ENCODE measurements at regions not wholly inside any gene's neighbourhood (a gene's known extent, or its start where the extent isn't known, plus 50 kb on each side); places are given as distances from the start of the nearest gene placed in this dataset.

GRCh38 chr20:6426287-6426891 is 303.6 kb upstream of the FERMT1 start:
- Histone ChIP-seq H3K27ac (ENCODE audit: low read depth, low read length) (no peak overlapping the region), H3K9me2 (ENCODE audit: insufficient read depth) (no peaks in the 10 kb centered on the region), H3K4me1 (ENCODE audit: control insufficient read depth in 1 of 2, insufficient read depth in 2 of 2, low read length in 2 of 2) (no peaks in the 10 kb centered on the region), H3K36me3 (ENCODE audit: control insufficient read depth in 1 of 2, insufficient read depth in 2 of 2, low read length in 2 of 2) (no peaks in the 10 kb centered on the region), H3K27me3 (ENCODE audit: insufficient read depth, low read length) (no peaks in the 10 kb centered on the region), H3K79me2 (ENCODE audit: insufficient read depth, low read length) (no peaks in the 10 kb centered on the region), H4K20me1 (ENCODE audit: insufficient read depth) (no peaks in the 10 kb centered on the region), H3K9ac (ENCODE audit: low read length) (no peak overlapping the region), H3K4me2 (ENCODE audit: low read length) (no peak overlapping the region), H3K9me3 (ENCODE audit: control insufficient read depth in 1 of 2, insufficient read depth in 1 of 2, low read depth in 1 of 2, low read length in 2 of 2) (peaks cover 0 to 6% of the 10 kb centered on the region in 2 experiments; a peak in 1 of 4 replicates), H2AFZ (ENCODE audit: low read depth, low read length, poor library complexity, severe bottlenecking) (no peak overlapping the region), H3K4me3 (replicated peaks in 1 of 2; ENCODE audit: low read depth in 1 of 2, low read length in 2 of 2) (no peak overlapping the region)
- ChIA-PET CTCF (no interaction called here), POLR2A (no interaction called here), RAD21 (ENCODE audit: low non-redundant PET in 1 of 2, low total read pairs in 2 of 2, uncharacterized antibody in 2 of 2, unreplicated experiment in 2 of 2) (no interaction called here)
- ATAC-seq (no peak), DNase-seq (ENCODE audit: low read depth, low spot score) (no peak)
- intact Hi-C loops (cut with micrococcal nuclease) = no loop called here
- BruUV-seq (replicated peaks) = no TSS peak
- no peak for TF ChIP-seq YY1 (IDR thresholded peaks at IDR 0.05; ENCODE audit: extremely low read depth, insufficient replicate concordance, low read depth, low read length)
- no peak for TF ChIP-seq EZH2phosphoT487 (IDR thresholded peaks at IDR 0.05; ENCODE audit: borderline replicate concordance)

GRCh38 chr20:6421321-6422248 is 298.8 kb upstream of the FERMT1 start:
- DNase-seq (ENCODE audit: low read depth, low spot score) (no peak), ATAC-seq (no peak)
- BruUV-seq (replicated peaks) = no TSS peak
- Histone ChIP-seq H3K79me2 (ENCODE audit: insufficient read depth, low read length) (no peaks in the 10 kb centered on the region), H3K27ac (ENCODE audit: low read depth, low read length) (no peak overlapping the region), H3K9ac (ENCODE audit: low read length) (no peak overlapping the region), H3K4me3 (replicated peaks in 1 of 2; ENCODE audit: low read depth in 1 of 2, low read length in 2 of 2) (no peak overlapping the region), H3K9me2 (ENCODE audit: insufficient read depth) (no peaks in the 10 kb centered on the region), H3K27me3 (ENCODE audit: insufficient read depth, low read length) (no peaks in the 10 kb centered on the region), H3K4me2 (ENCODE audit: low read length) (no peak overlapping the region), H2AFZ (ENCODE audit: low read depth, low read length, poor library complexity, severe bottlenecking) (no peak overlapping the region), H3K36me3 (ENCODE audit: control insufficient read depth in 1 of 2, insufficient read depth in 2 of 2, low read length in 2 of 2) (no peaks in the 10 kb centered on the region), H4K20me1 (ENCODE audit: insufficient read depth) (no peaks in the 10 kb centered on the region), H3K9me3 (ENCODE audit: control insufficient read depth in 1 of 2, insufficient read depth in 1 of 2, low read depth in 1 of 2, low read length in 2 of 2) (peaks cover 0 to 5% of the 10 kb centered on the region in 2 experiments; a peak in 1 of 4 replicates), H3K4me1 (ENCODE audit: control insufficient read depth in 1 of 2, insufficient read depth in 2 of 2, low read length in 2 of 2) (no peaks in the 10 kb centered on the region)
- intact Hi-C loops (cut with micrococcal nuclease) = no loop called here
- CTCF ChIA-PET = no interaction called here
- POLR2A ChIA-PET = no interaction called here
- RAD21 ChIA-PET (ENCODE audit: low non-redundant PET in 1 of 2, low total read pairs in 2 of 2, uncharacterized antibody in 2 of 2, unreplicated experiment in 2 of 2) = no interaction called here
- no peak for TF ChIP-seq SIN3A (IDR thresholded peaks at IDR 0.05; ENCODE audit: low read depth)
- TF ChIP-seq POLR2AphosphoS5 (IDR thresholded peaks at IDR 0.05; ENCODE audit: low read depth, low read length) = no peak
- no peak for TF ChIP-seq FOSL1 (IDR thresholded peaks at IDR 0.05; ENCODE audit: low read depth)
- no peak for TF ChIP-seq SRF (IDR thresholded peaks at IDR 0.05; ENCODE audit: low read depth)
- TF ChIP-seq CBX3 (IDR thresholded peaks at IDR 0.05; ENCODE audit: low read depth) = no peak
- no peak for TF ChIP-seq RAD21 (IDR thresholded peaks at IDR 0.05; ENCODE audit: low read depth)
- TF ChIP-seq ZFX (IDR thresholded peaks at IDR 0.05) = no peak
- TF ChIP-seq ZBTB33 (IDR thresholded peaks at IDR 0.05; ENCODE audit: extremely low read depth, insufficient replicate concordance, low read length) = no peak
- TF ChIP-seq SP1 (IDR thresholded peaks at IDR 0.05; ENCODE audit: low read depth) = no peak
- TF ChIP-seq ZNF274 (IDR thresholded peaks at IDR 0.05; ENCODE audit: low read depth, low read length) = no peak
- TF ChIP-seq REST (IDR thresholded peaks at IDR 0.05; ENCODE audit: low read depth) = no peak
- TF ChIP-seq MAX (IDR thresholded peaks at IDR 0.05) = no peak

Measured in HCT116 (cell line).